Midbrain (tissue), 1 donor: ENCODE measurements at regions not wholly inside any gene's neighbourhood (a gene's known extent, or its start where the extent isn't known, plus 50 kb on each side); places are given as distances from the start of the nearest gene placed in this dataset.

Experiments
- DNase-seq: peaks from one replicate; lab custom pipeline; 2025; lab: John Stamatoyannopoulos, UW

DNA sequence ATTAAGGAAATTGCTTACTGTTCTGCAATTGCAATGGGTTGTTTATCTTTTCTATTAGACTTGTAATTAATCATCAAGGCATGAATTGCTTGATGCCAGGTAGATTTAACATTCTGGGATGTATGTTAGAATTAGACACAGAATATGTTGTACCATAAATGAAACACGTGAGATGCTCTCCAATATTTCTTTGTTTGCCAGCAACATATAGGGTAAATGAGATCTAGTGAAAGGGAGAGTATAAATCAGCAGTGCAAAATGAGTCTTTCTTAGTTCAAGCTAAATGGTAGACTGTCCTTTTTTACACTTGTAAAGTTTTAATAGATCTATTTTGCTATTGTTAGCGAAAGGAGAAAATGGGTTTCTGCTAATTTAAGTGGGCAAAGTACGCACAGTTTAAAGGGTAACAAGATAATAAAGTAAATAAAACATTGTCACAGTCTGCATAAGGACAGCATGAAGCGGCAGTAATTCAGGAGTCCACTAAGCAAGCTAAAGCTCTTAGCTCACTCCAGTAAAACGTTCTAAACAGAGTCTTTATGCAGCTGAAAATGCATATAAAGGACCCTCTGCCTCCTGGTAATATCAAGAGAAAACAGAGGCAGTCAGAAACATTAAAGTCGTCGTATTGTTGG is 1137.1 kb downstream of the OLFM4 start:
- no peak for DNase-seq

- no peak for DNase-seq
Measured at GRCh38 chr13:54173996-54174395, 1145.4 kb downstream of the OLFM4 start.

DNA sequence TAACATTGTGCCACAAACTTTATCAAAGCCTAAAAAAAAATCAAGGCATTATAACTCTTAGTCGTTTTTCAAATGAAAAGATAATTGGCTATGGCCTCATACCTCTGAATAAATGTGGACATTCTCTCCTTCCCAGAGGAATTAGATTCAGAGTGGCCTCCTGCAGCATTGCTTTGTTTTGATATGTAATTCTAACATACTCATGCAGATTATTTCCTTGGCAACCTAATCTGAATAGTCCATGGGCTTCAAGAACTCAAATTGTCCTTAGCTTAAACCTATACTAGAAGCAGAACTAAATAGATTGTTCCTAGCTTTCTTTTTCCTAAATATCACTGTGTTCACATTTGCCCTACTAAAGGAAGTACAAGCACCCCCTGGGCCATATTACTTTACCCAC is 1146.9 kb downstream of the OLFM4 start:
- no peak for DNase-seq

DNA sequence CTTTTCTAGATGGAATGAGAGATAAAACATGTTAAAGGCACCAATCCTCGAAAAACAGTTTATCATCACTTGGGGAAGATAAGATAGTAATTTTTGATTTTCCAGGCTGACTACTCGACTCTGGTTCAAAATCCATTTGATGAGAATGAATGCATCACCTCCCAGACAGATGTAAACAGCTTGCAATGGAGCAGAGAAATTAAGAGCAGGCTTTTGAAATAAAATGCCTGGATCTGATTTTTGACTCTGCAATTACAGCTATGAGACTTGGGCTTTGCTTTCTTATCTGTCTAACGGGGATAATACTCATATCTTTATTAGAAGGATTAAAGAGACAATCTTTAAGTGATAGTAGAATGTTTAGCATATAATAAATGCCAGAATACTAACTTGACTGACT is 1148.9 kb downstream of the OLFM4 start:
- DNase-seq: no peak

DNA sequence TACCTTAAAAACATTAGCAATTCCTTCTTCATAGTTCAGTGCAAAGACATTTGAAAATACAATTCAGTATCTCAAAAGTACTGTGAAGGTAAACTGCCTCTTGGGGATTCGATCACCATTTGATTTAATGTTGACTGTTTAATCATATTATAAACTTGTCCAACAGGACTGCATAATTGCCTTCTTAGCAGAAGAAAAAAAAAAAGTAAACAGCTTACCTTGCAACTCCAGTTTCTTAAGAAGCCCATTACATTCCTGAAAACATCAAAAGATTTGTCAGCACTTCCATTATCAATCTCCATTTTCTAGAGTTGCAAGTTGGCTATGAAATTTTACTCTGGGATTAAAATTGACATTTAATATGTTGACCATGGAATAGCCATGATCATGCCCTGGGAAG is 1154.6 kb downstream of the OLFM4 start:
- no peak for DNase-seq

- no peak for DNase-seq
Measured at GRCh38 chr13:54183728-54184127, 1155.1 kb downstream of the OLFM4 start.

DNA sequence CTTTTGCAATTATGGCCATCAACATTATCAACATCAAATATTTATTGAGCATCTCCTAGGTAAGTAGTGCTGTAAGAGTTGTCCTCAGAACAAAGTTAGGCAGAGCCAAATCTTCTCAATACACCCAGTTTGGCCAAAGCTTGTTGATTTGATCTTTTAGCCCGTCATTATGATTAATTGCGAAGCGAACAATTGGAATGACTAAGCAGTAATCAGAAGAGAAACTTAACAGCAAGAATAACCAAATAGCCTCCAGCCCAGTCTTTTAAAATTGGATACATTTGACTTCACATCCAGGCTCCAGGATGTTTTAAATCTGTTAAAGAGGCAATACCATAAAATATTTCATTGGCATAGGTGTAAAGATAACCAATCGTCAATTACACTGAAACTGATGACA is 1156.0 kb downstream of the OLFM4 start:
- DNase-seq: no peak

DNA sequence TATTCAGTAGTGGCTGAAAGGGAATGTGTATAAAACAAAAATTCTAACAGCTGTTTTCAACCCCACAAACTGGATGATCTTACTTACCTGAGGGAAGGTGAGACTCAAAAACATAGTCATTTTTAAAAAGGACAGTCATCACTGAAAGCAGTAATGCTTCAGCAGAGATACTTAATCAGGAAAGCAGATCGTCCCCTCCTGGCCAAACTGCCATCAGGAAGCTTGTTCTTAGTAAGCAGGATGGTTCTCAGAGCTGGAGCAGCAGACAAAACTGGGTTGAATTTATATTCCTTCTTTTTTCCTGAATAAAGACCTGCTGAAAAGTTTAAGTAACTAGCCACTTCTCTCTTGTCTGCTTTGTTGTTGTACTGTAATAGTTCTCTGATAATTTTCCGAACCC is 1156.5 kb downstream of the OLFM4 start:
- DNase-seq: no peak

GRCh38 chr13:54185785-54186184 is 1157.2 kb downstream of the OLFM4 start:
- no peak for DNase-seq

- no peak for DNase-seq
Measured at GRCh38 chr13:54187461-54187860, 1158.8 kb downstream of the OLFM4 start.

DNA sequence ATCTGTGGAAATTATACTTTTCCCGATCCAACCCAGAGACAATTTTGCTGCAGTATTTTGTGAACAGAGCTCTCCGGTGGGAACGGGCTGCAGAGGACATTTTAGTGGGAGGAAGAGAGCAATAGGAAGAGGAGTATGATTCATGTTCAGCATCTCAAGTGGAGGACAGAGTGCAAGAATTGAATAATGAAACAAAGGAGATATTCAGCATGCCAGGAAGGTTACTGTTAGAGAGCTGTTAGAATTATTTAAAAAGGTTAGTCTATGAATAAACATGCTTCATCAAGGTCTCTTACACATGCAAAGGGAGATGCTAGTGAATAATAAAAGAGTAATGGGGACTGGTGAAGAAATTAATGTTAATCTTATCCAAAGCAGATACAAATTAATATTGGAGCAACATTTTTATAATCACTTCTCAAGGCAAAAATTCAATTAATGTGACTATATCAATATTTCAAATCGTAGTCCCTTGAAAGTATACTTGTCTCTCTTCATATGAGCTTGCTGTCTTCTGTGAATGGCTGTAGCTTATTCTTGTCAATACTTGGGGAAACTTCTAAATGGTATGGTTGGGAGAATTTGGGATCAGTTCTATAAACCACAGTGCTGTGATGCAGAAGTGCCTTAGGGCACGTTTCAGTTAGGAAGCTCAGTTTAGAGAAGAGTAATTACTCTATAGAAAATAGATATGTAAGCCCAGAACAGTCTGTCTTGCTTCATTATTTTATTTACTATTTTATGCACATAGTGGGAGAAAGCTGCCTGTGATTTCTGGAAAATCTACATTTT is 1165.8 kb downstream of the OLFM4 start:
- no peak for DNase-seq

DNA sequence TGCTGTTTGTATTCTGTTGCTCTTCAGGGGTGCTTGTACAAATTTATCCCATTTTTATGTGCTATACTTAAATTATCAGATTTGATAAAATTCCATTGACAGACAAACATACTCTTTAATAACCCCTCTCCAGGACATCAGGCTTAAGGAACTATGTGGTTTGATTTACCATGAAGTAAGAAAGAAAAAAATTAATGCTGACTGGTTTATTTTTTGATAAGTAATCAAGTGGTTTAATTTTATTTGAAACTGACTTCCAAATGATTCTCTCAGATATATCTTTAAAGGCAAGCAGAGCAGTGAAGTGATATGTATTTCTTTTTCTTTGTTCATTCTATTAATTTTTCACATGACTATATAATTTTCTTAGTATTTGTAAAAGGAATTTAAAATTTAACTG is 1168.1 kb downstream of the OLFM4 start:
- no peak for DNase-seq

DNA sequence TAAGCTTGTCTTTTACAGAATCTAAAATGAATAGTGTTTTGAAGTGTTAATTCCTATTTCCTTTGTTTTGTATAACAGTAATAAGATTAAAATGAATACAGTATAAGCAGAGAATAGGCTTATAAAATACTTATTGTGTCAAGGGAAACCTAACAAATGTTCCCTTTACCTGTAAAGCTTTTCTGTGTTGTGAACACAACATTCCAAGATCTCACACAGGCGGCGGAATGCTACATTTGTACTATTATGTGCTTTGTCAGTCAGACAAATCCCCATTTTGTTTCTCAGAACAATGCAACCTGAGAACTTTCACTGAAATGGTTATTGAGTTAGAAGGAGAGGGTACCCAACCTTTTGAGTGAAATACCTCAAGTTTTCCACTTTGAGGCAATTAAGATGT is 1170.3 kb downstream of the OLFM4 start:
- DNase-seq: no peak

GRCh38 chr13:54206626-54207025 is 1178.0 kb downstream of the OLFM4 start:
- no peak for DNase-seq

DNA sequence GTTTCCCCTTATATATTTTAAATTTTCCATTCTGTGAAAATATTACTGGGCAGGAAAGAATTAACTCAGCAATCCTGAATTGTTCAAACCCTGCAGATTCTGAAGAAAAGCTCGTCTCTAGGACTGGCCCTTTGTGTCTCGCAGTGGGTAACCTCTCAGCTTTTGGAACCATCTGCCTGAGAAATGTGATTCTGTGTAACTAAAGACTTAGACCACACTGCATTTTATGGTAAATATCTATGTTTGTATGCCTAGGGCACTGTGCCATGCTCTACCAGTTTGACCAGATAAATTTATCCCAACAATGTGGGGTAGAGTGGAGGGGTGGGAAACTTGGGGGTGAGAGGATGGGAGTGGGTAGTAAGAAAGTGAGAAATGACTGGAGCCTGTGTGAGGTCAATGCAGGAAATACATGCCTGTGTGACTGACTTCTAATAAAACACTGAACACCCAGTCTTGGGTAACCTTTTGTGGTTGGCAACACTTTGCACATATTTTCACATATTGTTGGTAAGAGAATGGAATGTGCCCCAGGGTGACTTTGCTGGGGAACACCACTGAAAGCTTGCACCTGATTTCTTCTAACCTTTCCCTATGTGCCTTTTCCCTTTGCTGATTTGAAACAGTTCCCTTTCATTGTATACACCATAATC is 1181.9 kb downstream of the OLFM4 start:
- no peak for DNase-seq

- DNase-seq: no peak
Measured at GRCh38 chr13:54216221-54216620, 1187.6 kb downstream of the OLFM4 start.

DNA sequence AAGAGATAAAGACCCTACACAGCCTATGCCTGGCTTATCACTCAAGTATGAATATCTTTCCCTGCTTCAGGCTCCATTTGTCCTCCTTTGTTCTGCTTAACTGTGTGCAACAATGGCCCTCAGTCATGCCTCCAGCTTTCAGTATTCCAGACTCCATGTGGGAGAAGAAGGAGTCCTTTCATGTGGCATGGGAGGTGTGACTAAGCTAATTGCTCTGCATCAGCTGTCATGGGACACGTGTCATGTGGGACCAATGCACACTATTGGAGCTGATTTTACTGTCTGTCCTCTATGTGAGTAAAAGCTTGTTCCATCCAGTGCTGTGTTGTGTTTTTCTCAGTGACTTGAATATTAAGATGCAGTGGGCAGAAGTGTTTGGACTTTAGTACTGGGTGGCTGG is 1198.3 kb downstream of the OLFM4 start:
- DNase-seq: peak; percentile 31

DNA sequence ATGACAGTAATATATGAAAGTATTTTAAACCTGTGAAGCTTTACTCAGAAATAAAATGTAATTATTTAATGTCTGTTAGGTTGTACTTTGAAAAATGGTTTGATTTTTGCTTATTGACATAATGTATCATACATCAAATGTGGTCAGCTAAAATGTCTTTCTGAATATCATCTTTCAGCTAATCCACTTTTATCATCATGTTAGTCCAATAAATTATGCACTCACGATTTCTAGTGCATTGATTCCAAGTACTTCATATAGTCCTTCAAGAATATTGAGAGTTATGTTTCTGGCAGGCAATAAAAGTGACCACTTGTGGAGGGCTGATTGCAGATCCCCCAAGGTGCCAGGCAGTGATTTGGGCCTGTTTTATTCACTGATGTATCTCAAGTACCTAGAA is 1204.1 kb downstream of the OLFM4 start:
- DNase-seq: no peak

DNA sequence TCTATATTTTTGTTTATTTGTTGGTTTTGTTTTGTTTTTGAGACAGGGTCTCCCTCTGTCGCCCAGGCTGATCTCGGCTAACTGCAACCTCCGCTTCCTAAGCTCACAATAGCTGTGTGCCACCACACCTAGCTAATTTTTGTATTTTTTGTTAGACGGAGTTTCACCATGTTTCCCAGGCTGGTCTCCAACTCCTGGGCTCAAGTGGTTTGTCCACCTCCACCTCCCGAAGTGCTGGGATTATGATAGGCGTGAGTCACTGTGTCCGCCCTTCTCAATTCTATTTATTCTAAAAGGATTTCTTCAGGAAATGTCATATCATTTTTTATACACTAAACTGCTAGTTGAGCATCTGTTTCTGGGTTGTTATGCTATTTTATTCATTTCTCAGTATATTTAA is 1206.0 kb downstream of the OLFM4 start:
- DNase-seq: no peak

- DNase-seq: no peak
Measured at GRCh38 chr13:54241719-54242118, 1213.1 kb downstream of the OLFM4 start.

GRCh38 chr13:54248306-54248705 is 1219.7 kb downstream of the OLFM4 start:
- no peak for DNase-seq

GRCh38 chr13:54261856-54262255 is 1233.2 kb downstream of the OLFM4 start:
- no peak for DNase-seq

GRCh38 chr13:54263868-54264267 is 1235.3 kb downstream of the OLFM4 start:
- no peak for DNase-seq
